T-helper 17 cell (primary cell): ENCODE measurements at regions not wholly inside any gene's neighbourhood (a gene's known extent, or its start where the extent isn't known, plus 50 kb on each side); places are given as distances from the start of the nearest gene placed in this dataset.
"Not testable (repeated sequence)": the region's sequence is repeated elsewhere in the genome, so short reads cannot be mapped to it uniquely, and the experiment has no call there.

Experiments used
- ATAC-seq: fragments of 150-1000 bp; cut with Tn5 transposase; 2 replicates; pipeline ENCODE4 v1.10.0; 2021; ENCODE audit warnings: mild to moderate bottlenecking, moderate library complexity
- DNase-seq, 3 donors: peaks; one replicate each; pipeline versions ENCODE4 v3.0.0 to v3.0.0-alpha.2; 2020 to 2021
- H3K9me3 ChIP-seq: one replicate; pipeline ENCODE4 v1.7.0; 2013; ENCODE audit warnings: low read length, mild to moderate bottlenecking; ENCODE audit not compliant: control insufficient read depth, poor library complexity, severe bottlenecking
- H3K27ac Mint-ChIP-seq: one replicate; pipeline ENCODE4 v1.8.0; 2022; ENCODE audit warnings: mild to moderate bottlenecking, moderate library complexity, mixed read lengths
- H3K27me3 Mint-ChIP-seq: one replicate; pipeline ENCODE4 v1.8.0; 2022; ENCODE audit warnings: mixed read lengths
- H3K36me3 Mint-ChIP-seq: one replicate; pipeline ENCODE4 v1.8.0; 2022; ENCODE audit warnings: low read depth, mixed read lengths
- H3K4me1 Mint-ChIP-seq: one replicate; pipeline ENCODE4 v1.8.0; 2022; ENCODE audit warnings: mild to moderate bottlenecking, mixed read lengths
- H3K4me3 Mint-ChIP-seq: one replicate; pipeline ENCODE4 v1.8.0; 2022; ENCODE audit warnings: mild to moderate bottlenecking, moderate library complexity, mixed read lengths

DNA sequence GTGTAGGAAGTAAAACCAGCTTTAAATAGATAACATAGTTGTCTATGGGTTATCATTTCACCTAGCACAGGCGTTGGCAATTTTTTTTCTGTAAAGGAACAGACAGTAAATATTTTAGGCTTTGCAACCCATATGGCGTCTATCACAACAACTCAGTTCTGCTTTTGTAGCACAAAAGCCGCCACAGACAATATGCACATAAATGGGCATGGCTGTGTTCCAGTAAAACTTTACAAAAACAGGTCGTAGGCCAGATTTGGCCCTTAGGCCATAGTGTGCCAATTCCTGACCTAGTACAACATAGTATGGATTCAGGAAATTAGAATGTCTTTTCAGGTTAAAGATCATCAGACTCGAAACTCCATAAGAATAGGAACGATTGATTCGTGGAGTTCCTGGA is 265.3 kb upstream of the GK2 start:
- no peaks in the 10 kb centered on the region for H3K9me3 ChIP-seq
- ATAC-seq (no peak), DNase-seq (no peak)
- no peaks in the 10 kb centered on the region for H3K4me1 Mint-ChIP-seq
- no peaks in the 10 kb centered on the region for H3K27me3 Mint-ChIP-seq
- H3K4me3 Mint-ChIP-seq, result no peak overlapping the region
- H3K27ac Mint-ChIP-seq, result no peak overlapping the region
- H3K36me3 Mint-ChIP-seq, result no peaks in the 10 kb centered on the region

DNA sequence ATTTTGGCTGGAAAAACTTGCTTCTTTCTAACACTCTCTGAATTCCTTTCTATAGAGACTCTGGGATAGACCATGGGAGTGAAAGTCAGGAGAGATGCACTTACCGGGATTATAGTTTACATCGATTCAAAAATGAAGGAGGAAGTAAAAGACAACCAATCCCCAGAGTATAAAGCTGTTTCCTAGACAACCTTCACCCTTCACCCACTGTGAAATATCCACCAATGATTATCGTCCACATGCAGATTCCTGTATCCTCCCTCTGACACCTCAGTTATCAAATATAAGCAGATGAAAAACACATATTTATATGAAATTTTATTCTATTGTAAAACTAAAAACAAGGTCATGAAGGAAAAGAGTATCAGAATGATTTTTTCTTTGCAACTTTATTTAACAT is 258.8 kb upstream of the GK2 start:
- H3K36me3 Mint-ChIP-seq, result no peaks in the 10 kb centered on the region
- H3K27me3 Mint-ChIP-seq, result no peaks in the 10 kb centered on the region
- H3K27ac Mint-ChIP-seq, result no peak overlapping the region
- ATAC-seq (no peak), DNase-seq (no peak)
- no peaks in the 10 kb centered on the region for H3K9me3 ChIP-seq
- no peak overlapping the region for H3K4me3 Mint-ChIP-seq
- no peaks in the 10 kb centered on the region for H3K4me1 Mint-ChIP-seq

DNA sequence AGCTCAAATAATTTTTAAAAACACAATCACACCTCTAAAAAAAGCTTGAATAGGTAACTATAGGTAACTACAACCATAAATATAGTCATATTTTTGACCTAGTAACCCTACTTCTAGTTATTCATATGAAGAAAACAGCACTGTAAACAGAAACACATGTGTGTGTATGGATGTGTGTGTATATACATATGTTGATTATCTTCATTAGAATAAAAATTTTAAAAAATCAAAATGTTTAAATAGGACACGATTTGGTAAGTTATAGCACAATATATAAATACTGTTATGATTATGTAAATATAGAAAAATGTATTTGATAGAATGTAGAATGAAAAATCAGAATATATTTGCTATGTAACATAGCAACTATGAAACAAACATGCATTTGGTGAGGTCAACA is 258.1 kb upstream of the GK2 start:
- Mint-ChIP-seq H3K27ac (no peak overlapping the region), H3K36me3 (no peaks in the 10 kb centered on the region), H3K4me1 (no peaks in the 10 kb centered on the region)

DNA sequence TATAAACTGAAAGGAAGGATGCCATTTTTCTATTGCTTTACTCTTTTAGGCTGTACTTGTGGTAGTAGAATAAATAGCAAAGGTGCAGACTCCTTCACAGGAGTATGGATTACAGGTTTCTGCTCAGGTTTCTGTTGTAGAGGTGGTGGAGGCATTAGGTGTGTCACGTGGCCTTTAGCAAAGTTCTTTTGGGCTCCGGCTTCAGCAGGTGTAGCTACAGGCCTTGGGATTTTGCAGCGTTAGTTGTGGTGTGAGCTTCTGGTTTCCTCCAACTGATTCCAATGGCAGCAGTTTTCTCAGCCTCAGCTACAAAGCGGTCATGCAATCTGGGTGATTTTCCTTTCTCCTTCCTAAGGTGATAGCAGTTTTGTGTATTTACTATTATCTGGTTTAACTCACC is 255.8 kb upstream of the GK2 start:
- no peaks in the 10 kb centered on the region for H3K36me3 Mint-ChIP-seq
- DNase-seq (no peak), ATAC-seq (no peak)
- no peaks in the 10 kb centered on the region for H3K9me3 ChIP-seq
- no peaks in the 10 kb centered on the region for H3K27me3 Mint-ChIP-seq
- H3K27ac Mint-ChIP-seq, result no peak overlapping the region
- no peaks in the 10 kb centered on the region for H3K4me1 Mint-ChIP-seq
- no peak overlapping the region for H3K4me3 Mint-ChIP-seq

More for the DNA sequence above, 258.1 kb upstream of the GK2 start:
- Mint-ChIP-seq H3K4me3 (no peak overlapping the region), H3K27me3 (no peaks in the 10 kb centered on the region)
- ATAC-seq, result no peak
- DNase-seq, result no peak
- no peaks in the 10 kb centered on the region for H3K9me3 ChIP-seq

DNA sequence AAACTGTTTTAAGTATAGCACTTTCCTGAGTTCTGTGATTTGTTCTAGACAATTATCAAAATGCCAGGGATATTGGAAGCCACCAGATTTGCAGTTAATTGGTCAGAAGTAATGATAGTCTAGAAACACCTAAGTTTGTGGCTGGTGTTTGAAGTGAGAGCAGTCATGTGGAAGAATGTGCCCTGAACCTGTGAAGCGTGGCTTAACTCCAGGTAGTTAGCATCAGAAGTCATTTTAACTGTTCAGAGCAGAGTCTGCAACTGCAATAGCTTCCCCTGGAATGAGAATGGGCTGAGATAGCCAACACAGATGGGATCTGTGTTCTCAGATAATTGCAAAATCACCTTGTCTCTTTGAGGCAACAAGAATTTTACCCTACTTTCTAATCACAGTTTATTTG is 255.1 kb upstream of the GK2 start:
- H3K27me3 Mint-ChIP-seq, result no peaks in the 10 kb centered on the region
- ATAC-seq (no peak), DNase-seq (no peak)
- no peaks in the 10 kb centered on the region for H3K9me3 ChIP-seq
- no peaks in the 10 kb centered on the region for H3K36me3 Mint-ChIP-seq
- H3K27ac Mint-ChIP-seq, result no peak overlapping the region
- no peaks in the 10 kb centered on the region for H3K4me1 Mint-ChIP-seq
- no peak overlapping the region for H3K4me3 Mint-ChIP-seq

DNA sequence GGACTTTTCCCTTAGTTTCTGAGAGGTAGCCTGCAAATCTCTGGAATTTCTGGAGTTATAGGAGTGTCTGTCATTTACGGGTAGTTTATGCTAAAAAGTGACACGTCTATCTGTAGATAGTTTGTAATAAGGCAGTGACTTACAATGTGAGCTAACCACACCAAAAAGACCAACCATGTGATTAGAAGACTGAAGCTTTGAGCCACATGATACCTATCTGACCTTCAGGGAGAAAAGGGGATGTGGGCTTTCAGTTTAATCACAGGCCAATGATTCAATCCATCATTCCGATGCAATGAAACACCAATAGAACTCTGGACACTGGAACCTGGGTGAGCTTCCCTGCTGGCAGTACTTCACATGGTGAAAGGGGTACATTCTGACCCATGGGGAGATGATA is 254.6 kb upstream of the GK2 start:
- no peaks in the 10 kb centered on the region for H3K4me1 Mint-ChIP-seq
- no peak for ATAC-seq
- H3K36me3 Mint-ChIP-seq, result no peaks in the 10 kb centered on the region
- no peak overlapping the region for H3K27ac Mint-ChIP-seq
- no peaks in the 10 kb centered on the region for H3K9me3 ChIP-seq
- no peak for DNase-seq
- H3K4me3 Mint-ChIP-seq, result no peak overlapping the region
- H3K27me3 Mint-ChIP-seq, result no peaks in the 10 kb centered on the region

DNA sequence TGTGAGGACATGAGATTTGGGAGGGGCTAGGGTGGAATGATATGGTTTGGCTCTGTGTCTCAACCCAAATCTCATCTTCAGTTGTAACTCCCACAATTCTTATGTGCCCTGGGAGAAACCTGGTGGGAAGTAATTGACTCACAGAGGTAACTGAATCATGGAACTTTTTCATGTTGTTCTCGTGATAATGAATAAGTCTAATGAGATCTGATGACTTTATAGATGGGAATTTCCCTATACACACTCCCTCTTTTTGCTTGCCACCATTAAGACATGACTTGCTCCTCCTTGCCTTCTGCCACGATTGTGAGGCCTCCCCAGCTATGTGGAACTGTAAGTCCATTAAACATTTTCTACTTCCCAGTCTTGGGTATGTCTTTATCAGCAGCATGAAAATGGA is 253.2 kb upstream of the GK2 start:
- Mint-ChIP-seq H3K4me3 (no peak overlapping the region), H3K27ac (no peak overlapping the region), H3K4me1 (no peaks in the 10 kb centered on the region), H3K36me3 (no peaks in the 10 kb centered on the region), H3K27me3 (no peaks in the 10 kb centered on the region)
- no peak for DNase-seq
- ATAC-seq, result no peak
- no peaks in the 10 kb centered on the region for H3K9me3 ChIP-seq

DNA sequence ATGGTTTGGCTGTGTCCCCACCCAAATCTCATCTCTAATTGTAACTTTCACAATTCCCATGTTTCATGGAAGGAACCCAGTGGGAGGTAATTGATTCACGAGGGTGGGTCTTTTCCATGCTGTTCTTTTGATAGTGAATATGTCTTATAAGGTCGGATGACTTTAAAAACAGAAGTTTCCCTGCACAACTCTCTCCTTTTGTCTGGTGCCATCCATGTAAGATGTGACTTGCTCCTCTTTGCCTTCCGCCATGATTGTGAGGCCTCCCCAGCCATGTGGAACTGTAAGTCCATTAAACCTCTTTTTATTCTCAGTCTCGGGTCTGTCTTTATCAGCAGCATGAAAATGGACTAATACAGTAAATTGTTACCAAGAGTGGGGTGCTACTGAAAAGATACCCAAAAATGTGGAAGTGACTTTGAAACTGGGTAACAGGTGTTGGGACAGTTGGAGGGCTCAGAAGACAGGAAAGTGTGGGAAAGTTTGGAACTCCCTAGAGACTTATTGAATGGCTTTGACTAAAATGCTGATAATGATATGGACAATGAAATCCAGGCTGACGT is 251.4 kb upstream of the GK2 start:
- H3K27me3 Mint-ChIP-seq, H3K4me1 Mint-ChIP-seq, H3K27ac Mint-ChIP-seq, DNase-seq, H3K9me3 ChIP-seq, ATAC-seq, H3K36me3 Mint-ChIP-seq, H3K4me3 Mint-ChIP-seq: not testable (repeated sequence)

DNA sequence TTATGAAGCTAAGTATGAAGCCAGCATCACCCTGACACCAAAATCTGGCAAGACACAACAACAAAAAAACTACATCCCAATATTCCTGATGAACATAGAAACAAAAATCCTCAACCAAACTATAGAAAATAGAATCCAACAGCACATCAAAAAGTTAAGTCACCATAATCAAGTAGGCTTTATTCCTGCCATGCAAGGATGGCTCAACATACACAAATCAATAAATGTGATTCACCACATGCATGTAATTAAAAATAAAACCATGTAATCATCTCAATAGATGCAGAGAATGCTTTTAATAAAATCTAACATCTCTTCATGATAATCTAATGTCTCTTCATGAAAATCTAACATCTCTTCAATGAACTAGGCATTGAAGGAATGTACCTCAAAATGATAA is 249.4 kb upstream of the GK2 start:
- H3K9me3 ChIP-seq, result no peaks in the 10 kb centered on the region
- ATAC-seq (no peak), DNase-seq (no peak)
- Mint-ChIP-seq H3K4me1 (no peaks in the 10 kb centered on the region), H3K27ac (no peak overlapping the region), H3K36me3 (no peaks in the 10 kb centered on the region), H3K27me3 (no peaks in the 10 kb centered on the region), H3K4me3 (no peak overlapping the region)

DNA sequence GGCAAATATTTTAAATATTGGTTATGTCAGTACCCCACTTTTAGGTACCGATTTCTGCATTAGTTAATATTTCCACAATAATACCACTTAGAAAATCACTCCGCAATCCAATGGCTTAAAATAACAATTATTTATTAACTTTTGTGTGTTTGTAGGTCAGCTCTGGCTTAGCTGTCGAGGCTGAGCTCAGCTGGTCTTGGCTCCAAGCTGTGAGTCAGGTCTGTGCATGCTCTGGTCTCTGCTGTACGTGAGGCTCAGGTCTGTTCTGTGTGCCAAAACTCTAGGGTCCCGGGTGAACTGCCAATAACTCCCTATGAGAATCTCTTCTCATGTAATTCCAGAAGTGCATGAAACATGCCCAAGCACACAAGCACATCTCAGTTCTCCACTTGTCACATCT is 245.8 kb upstream of the GK2 start:
- H3K4me3 Mint-ChIP-seq, result no peak overlapping the region
- no peaks in the 10 kb centered on the region for H3K9me3 ChIP-seq
- no peaks in the 10 kb centered on the region for H3K27me3 Mint-ChIP-seq
- H3K4me1 Mint-ChIP-seq, result peaks cover 3% of the 10 kb centered on the region
- H3K36me3 Mint-ChIP-seq, result no peaks in the 10 kb centered on the region
- ATAC-seq (no peak), DNase-seq (no peak)
- H3K27ac Mint-ChIP-seq, result no peak overlapping the region

DNA sequence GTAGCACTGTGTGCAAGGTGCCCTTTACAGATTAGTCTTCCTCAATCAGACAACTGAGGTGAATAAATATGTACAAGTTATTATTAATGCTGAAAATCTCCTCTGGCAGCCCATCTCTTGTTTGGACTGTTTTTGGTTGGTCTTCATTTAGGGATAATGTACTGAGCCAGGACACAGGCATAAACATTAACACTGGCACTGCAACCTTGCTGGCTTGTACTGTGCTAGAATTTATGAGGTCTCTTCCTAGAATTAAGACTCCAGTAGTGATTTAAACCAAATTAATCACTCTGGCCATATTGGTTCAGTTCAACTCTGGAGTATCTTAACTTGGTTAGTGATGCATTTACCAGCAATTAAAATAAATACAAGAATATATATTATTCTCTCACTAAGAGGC is 244.7 kb upstream of the GK2 start:
- Mint-ChIP-seq H3K27me3 (no peaks in the 10 kb centered on the region), H3K4me1 (peaks cover 3% of the 10 kb centered on the region), H3K36me3 (no peaks in the 10 kb centered on the region), H3K4me3 (no peak overlapping the region), H3K27ac (no peak overlapping the region)
- no peaks in the 10 kb centered on the region for H3K9me3 ChIP-seq
- ATAC-seq (no peak), DNase-seq (no peak)

DNA sequence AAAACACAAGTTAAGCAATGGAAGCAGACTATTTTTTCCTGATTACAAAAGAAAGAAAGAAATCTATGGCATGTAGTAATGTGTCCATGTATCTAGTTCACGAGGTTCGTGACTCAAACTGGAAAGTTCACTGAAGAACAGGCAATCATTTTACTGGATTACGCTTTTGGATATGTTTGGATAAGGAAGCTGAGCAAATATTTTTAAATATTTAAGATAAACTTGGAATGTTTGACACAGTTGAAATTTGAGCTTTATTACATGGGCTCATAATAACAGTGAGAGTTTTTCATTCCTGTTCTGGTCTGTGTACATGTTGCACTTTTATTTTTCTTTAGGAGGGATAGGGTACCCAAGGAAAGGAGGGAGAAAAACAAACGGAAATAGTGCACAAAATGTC is 244.2 kb upstream of the GK2 start:
- no peaks in the 10 kb centered on the region for H3K27me3 Mint-ChIP-seq
- no peak overlapping the region for H3K27ac Mint-ChIP-seq
- H3K4me1 Mint-ChIP-seq, result peaks cover 3% of the 10 kb centered on the region
- DNase-seq, result no peak
- H3K4me3 Mint-ChIP-seq, result no peak overlapping the region
- H3K36me3 Mint-ChIP-seq, result no peaks in the 10 kb centered on the region
- no peaks in the 10 kb centered on the region for H3K9me3 ChIP-seq
- ATAC-seq, result no peak

DNA sequence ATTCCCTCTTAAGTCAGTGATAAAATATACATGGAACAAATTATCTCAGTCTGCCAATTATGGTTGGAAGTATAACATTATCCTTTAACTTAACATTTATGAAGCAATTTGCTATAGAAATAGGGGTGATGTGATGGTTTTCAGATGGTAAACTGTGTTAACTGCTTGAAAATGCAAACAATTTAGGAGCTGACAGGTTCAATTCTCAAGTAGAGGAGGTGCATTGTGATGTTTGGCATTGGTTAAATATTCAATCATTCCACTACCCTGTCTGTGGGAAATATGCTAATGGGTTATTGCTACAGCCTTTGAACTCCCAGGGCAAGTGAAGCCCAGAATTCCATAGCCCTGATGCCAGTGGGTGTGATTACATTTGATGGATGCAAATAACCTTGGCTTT is 243.4 kb upstream of the GK2 start:
- Mint-ChIP-seq H3K27me3 (no peaks in the 10 kb centered on the region), H3K4me3 (no peak overlapping the region), H3K36me3 (no peaks in the 10 kb centered on the region), H3K27ac (no peak overlapping the region), H3K4me1 (peaks cover 3% of the 10 kb centered on the region)
- H3K9me3 ChIP-seq, result no peaks in the 10 kb centered on the region
- no peak for DNase-seq
- no peak for ATAC-seq

DNA sequence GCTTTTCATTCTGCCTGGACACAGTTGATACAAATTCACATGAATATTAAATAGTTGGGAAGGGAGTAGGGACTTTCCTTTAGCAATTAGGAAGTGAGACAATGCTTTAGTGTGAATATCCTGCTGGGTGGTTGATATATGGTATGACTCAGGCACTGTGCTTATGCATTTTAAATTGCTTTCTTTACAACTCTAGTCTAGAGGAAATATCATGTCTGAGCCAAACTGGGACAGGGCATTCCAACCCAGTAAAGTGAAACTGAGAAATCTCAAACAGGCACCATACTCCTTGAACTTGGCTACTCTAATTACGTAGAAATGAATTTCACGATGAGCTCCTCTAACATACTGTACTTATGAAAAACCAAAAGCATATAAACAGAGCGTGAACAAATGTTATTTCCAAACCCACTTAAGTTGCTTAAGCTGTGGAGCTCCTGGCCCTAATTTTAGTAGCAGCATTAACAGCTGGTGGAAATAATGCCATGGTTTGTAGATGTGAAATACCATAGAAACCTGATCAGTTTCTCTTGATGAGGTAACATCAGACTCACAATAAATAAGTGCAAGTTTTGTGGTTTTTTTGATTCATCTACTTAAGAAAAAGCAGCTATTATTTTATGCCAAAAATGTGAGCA is 242.9 kb upstream of the GK2 start:
- Mint-ChIP-seq H3K4me1 (peaks cover 3% of the 10 kb centered on the region), H3K36me3 (no peaks in the 10 kb centered on the region), H3K27me3 (no peaks in the 10 kb centered on the region), H3K4me3 (no peak overlapping the region), H3K27ac (no peak overlapping the region)
- ATAC-seq (no peak), DNase-seq (no peak)
- H3K9me3 ChIP-seq, result no peaks in the 10 kb centered on the region
